ACC112 (cell line): ENCODE measurements at regions not wholly inside any gene's neighbourhood (a gene's known extent, or its start where the extent isn't known, plus 50 kb on each side); places are given as distances from the start of the nearest gene placed in this dataset.

Source experiments
- H2AFZ ChIP-seq: fragments of 200-600 bp; sonication (generic); one replicate; pipeline ENCODE4 v1.6.0; 2017; ENCODE audit warnings: antibody characterized with exemption, low read length; ENCODE audit not compliant: unreplicated experiment
- H3K27ac ChIP-seq: fragments of 200-600 bp; sonication (generic); 2 replicates; pipeline ENCODE4 v1.5.1; 2014; ENCODE audit warnings: low read depth, mild to moderate bottlenecking, antibody characterized with exemption, low read length, moderate library complexity
- H3K27me3 ChIP-seq: fragments of 200-600 bp; sonication (generic); 2 replicates; pipeline ENCODE4 v1.6.1; 2014; ENCODE audit warnings: mild to moderate bottlenecking, antibody characterized with exemption, low read length, moderate library complexity, mixed read lengths; ENCODE audit not compliant: insufficient read depth
- H3K36me3 ChIP-seq: fragments of 200-600 bp; sonication (generic); 2 replicates; pipeline ENCODE4 v1.6.1; 2016; ENCODE audit warnings: mild to moderate bottlenecking, antibody characterized with exemption, low read length, moderate library complexity, mixed read lengths; ENCODE audit not compliant: insufficient read depth
- H3K4me1 ChIP-seq: fragments of 200-600 bp; sonication (generic); one replicate; pipeline ENCODE4 v1.6.1; 2016; ENCODE audit warnings: low read length, mixed read lengths; ENCODE audit not compliant: insufficient read depth, unreplicated experiment, control insufficient read depth
- H3K4me3 ChIP-seq: fragments of 200-600 bp; sonication (generic); 2 replicates; pipeline ENCODE4 v1.5.1; 2014; ENCODE audit warnings: mild to moderate bottlenecking, low read depth, low read length
- H3K79me2 ChIP-seq: fragments of 200-600 bp; sonication (generic); one replicate; pipeline ENCODE4 v1.6.0; 2016; ENCODE audit warnings: low read length; ENCODE audit not compliant: control insufficient read depth, unreplicated experiment, insufficient read depth

DNA sequence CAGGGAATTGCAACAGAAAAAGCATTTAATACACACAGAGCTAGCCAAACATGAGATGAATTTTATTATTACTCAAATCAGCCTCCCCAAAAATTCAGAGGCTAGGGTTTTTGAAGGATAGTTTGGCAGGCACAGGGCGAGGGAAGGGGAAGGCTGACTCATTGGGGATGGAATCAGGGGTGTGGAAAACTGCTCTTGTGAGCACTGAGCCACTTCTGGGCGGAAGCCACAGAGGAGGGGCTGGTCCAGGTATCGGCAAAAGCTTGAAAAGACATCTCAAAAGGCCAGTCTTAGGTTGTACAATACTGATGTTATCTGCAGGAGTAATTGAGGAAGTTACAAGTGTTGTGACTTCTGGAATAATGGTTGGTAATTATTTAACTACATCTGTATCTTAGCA, 109.4 kb downstream of the TLR5 start:
- Histone ChIP-seq H3K36me3 (no peaks in the 10 kb centered on the region), H3K4me1 (peaks cover 4% of the 10 kb centered on the region), H3K27me3 (peaks cover 4% of the 10 kb centered on the region; the same call in 1 of the 2 replicates), H3K27ac (no peak overlapping the region), H3K79me2 (no peaks in the 10 kb centered on the region), H3K4me3 (no peak overlapping the region), H2AFZ (no peak overlapping the region)

GRCh38 chr1:223034270-223034798, 108.7 kb downstream of the TLR5 start:
- Histone ChIP-seq H3K4me3 (no peak overlapping the region), H3K27ac (no peak overlapping the region)

GRCh38 chr1:223035724-223036478, 107.1 kb downstream of the TLR5 start:
- H3K27me3 ChIP-seq: peaks cover 13% of the 10 kb centered on the region
- no peaks in the 10 kb centered on the region for H3K36me3 ChIP-seq
- H3K79me2 ChIP-seq: no peaks in the 10 kb centered on the region
- no peak overlapping the region for H3K4me3 ChIP-seq
- H2AFZ ChIP-seq: no peak overlapping the region
- no peak overlapping the region for H3K27ac ChIP-seq
- H3K4me1 ChIP-seq: peaks cover 4% of the 10 kb centered on the region

More at GRCh38 chr1:223034270-223034798, 108.7 kb downstream of the TLR5 start:
- Histone ChIP-seq H2AFZ (no peak overlapping the region), H3K79me2 (no peaks in the 10 kb centered on the region), H3K27me3 (peaks cover 5% of the 10 kb centered on the region; the same call in 1 of the 2 replicates), H3K36me3 (no peaks in the 10 kb centered on the region), H3K4me1 (peaks cover 4% of the 10 kb centered on the region)

DNA sequence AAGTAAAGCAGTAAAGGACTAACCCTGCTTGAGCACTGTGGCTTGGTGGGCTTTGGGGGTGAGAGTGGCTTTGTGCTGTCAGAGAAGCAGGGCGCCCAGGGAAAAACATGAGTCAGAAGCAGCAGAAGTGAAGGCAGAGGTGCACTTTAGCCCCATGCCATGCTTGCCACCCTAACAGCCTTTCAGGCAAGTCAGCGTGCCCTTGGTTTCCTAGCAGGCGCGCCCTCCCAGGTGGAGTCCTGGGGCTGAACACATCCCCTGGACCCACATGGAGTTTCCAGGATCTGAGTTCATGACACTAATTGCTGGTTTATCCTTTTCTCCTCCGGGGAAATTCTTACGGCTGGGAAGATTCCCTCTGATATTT, 106.6 kb downstream of the TLR5 start:
- Histone ChIP-seq H3K27me3 (peaks cover 19% of the 10 kb centered on the region), H3K27ac (no peak overlapping the region), H3K79me2 (no peaks in the 10 kb centered on the region), H2AFZ (no peak overlapping the region), H3K36me3 (no peaks in the 10 kb centered on the region), H3K4me1 (peaks cover 4% of the 10 kb centered on the region), H3K4me3 (no peak overlapping the region)

DNA sequence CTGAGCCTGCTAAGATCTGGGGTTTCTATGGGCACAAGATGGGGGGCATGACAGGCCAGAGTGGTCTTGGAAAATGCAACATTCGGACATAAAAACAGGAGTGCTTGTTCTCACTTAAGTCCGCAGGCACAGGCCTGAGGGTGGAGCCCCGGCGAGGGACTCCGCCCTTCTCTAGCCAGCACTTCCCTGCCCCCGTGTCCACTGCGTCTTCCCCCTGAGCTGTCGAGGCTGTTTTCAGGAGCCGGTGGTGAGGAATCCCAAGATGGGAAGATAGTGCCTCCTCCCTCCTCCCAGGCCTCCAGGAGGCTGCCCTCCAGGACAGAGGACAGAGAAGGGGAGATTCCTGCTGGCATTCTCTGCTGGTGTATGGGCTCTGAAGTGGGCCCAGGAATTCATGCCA, 105.2 kb downstream of the TLR5 start:
- H3K27ac ChIP-seq: no peak overlapping the region
- H3K27me3 ChIP-seq: peaks cover 19% of the 10 kb centered on the region
- H3K36me3 ChIP-seq: no peaks in the 10 kb centered on the region
- H3K4me1 ChIP-seq: no peaks in the 10 kb centered on the region
- no peaks in the 10 kb centered on the region for H3K79me2 ChIP-seq
- H2AFZ ChIP-seq: no peak overlapping the region
- no peak overlapping the region for H3K4me3 ChIP-seq

DNA sequence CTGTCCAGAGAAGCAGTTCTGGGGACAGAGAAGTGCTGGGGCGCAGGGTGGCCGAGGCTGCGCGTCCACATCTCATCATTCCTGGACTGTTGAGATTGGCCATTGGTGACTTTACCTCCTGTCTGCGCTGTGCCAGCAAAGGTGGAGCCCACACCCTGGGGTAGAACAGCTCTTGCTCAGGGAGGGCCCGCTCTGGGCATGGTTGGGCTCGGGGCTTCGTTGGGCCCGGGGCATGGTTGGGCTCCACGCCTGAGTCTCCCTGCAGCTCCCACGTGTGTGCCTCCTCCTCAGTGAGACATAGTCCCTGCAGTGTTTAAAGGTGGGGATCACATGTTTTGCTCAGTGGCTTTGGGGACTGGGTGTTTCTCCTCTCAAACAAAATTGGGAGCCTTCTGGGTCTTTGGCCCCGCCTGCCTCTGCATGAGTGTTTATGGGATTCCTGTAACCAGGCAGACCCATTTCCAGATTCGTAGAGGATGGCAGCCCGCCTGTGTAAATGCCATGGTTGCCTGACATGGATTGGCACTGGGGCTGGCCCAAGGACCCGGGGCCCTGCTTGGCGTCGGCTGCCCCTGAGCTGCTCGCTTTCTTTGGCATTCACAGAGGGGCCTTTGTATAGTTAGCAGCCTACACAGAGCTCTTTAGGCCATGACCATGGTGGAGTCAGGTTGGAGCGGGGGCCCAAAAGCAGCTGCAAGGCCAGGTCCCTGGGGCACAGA, 104.6 kb downstream of the TLR5 start:
- H3K79me2 ChIP-seq: no peaks in the 10 kb centered on the region
- no peak overlapping the region for H3K27ac ChIP-seq
- no peak overlapping the region for H2AFZ ChIP-seq
- H3K36me3 ChIP-seq: no peaks in the 10 kb centered on the region
- H3K4me1 ChIP-seq: no peaks in the 10 kb centered on the region
- peaks cover 19% of the 10 kb centered on the region for H3K27me3 ChIP-seq
- H3K4me3 ChIP-seq: no peak overlapping the region

- Histone ChIP-seq H3K79me2 (no peaks in the 10 kb centered on the region), H3K27ac (no peak overlapping the region), H3K36me3 (no peaks in the 10 kb centered on the region), H2AFZ (no peak overlapping the region), H3K4me1 (no peaks in the 10 kb centered on the region), H3K27me3 (peaks cover 19% of the 10 kb centered on the region), H3K4me3 (no peak overlapping the region)
Measured at GRCh38 chr1:223039990-223040389, 103.1 kb downstream of the TLR5 start.

DNA sequence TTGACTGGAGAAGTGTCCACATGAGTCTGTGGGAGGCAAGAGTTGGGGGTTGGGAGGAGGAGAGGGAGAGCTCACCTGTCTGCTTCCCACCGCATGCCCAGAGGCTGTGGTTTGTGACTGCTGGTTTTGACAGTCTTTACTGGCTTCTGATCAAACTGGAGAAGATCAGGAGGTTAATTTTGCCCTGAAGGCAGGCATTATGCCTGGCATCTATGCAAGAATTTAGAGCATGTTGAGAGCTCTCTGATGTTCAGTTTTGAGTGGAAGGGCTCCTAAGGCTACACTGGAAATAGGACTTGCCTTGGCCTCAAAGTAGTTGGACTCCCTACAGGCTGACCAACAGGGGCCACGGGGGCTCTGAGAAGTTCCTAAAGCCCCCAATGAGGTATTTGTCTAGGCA, 101.6 kb downstream of the TLR5 start:
- no peaks in the 10 kb centered on the region for H3K36me3 ChIP-seq
- H3K4me1 ChIP-seq: no peaks in the 10 kb centered on the region
- H2AFZ ChIP-seq: no peak overlapping the region
- no peaks in the 10 kb centered on the region for H3K79me2 ChIP-seq
- no peak overlapping the region for H3K27ac ChIP-seq
- peaks cover 24% of the 10 kb centered on the region for H3K27me3 ChIP-seq
- H3K4me3 ChIP-seq: no peak overlapping the region

- Histone ChIP-seq H3K27me3 (peaks cover 22% of the 10 kb centered on the region), H3K79me2 (no peaks in the 10 kb centered on the region), H3K4me1 (no peaks in the 10 kb centered on the region), H3K27ac (no peak overlapping the region), H2AFZ (no peak overlapping the region), H3K36me3 (no peaks in the 10 kb centered on the region), H3K4me3 (no peak overlapping the region)
Measured at GRCh38 chr1:223045164-223045957, 97.7 kb downstream of the TLR5 start.

- no peaks in the 10 kb centered on the region for H3K4me1 ChIP-seq
- H3K27me3 ChIP-seq: peaks cover 19% of the 10 kb centered on the region
- H3K36me3 ChIP-seq: no peaks in the 10 kb centered on the region
- H3K27ac ChIP-seq: no peak overlapping the region
- H2AFZ ChIP-seq: no peak overlapping the region
- H3K4me3 ChIP-seq: no peak overlapping the region
- H3K79me2 ChIP-seq: no peaks in the 10 kb centered on the region
Measured at GRCh38 chr1:223046011-223046410, 97.0 kb downstream of the TLR5 start.
